ENCODE measurements at regions not wholly inside any gene's neighbourhood (a gene's known extent, or its start where the extent isn't known, plus 50 kb on each side); places are given as distances from the start of the nearest gene placed in this dataset.
"Not testable (repeated sequence)": the region's sequence is repeated elsewhere in the genome, so short reads cannot be mapped to it uniquely, and the experiment has no call there.

DNA sequence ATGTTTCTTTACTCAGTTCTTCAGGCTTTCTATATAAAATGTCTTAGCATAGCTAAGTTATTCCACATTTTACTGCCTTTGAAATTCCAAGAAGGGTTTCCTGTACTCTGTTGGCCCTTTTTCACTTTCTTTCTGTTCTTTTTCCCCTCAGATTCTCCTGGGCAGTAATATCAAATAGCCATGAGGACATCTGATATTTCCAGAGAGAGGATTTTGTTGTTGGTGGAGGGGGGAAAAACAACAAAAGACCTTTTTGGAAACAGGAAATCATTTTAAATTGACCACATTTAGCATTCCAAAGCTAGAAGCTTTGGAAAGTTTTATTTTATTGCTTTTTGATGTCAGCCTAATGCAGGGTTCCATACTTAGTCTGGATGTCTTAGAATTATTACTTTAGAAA is 445.4 kb downstream of the GJA1 start:
- no peaks in the 10 kb centered on the region for H3K9me3 Mint-ChIP-seq
- peaks cover 1% of the 10 kb centered on the region for H3K27me3 Mint-ChIP-seq
- no peaks in the 10 kb centered on the region for H3K4me1 Mint-ChIP-seq
- H3K36me3 Mint-ChIP-seq, result no peaks in the 10 kb centered on the region
- no peak overlapping the region for H3K27ac Mint-ChIP-seq
- no peak overlapping the region for H3K4me3 Mint-ChIP-seq

DNA sequence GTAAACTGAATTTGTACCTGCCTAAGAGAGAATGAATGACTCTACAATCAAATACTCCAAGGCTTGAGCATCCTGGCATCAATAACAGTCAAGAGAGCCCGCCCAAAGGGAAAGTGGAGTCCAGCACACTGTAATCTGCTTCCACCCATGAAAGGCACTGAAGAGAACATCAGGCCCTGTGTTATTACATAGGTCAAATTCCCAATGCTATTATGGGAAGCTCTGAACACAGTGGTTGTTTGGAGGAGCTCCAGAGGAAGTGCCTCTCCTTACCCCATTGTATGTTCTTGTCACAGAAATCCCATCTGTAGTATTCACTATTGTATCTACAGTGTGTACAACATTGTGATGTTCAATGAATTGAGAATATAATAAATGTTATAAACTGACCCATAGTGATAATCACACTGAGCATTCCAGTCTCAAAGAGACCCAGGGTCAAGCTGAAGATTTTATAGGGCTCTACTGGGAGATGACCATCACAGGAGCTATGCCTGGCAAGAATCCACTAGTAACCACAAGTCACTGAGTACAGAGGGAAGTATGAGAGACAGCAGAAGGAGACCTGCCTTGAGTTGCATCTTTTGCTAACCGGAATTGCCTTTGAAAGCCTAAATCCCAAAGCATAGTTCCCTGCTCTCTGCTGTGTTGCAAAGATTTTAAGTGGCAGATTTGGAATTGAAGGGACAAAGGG is 446.7 kb downstream of the GJA1 start:
- Mint-ChIP-seq H3K36me3 (no peaks in the 10 kb centered on the region), H3K4me3 (no peak overlapping the region), H3K27me3 (peaks cover 1% of the 10 kb centered on the region), H3K9me3 (no peaks in the 10 kb centered on the region), H3K27ac (no peak overlapping the region), H3K4me1 (no peaks in the 10 kb centered on the region)

DNA sequence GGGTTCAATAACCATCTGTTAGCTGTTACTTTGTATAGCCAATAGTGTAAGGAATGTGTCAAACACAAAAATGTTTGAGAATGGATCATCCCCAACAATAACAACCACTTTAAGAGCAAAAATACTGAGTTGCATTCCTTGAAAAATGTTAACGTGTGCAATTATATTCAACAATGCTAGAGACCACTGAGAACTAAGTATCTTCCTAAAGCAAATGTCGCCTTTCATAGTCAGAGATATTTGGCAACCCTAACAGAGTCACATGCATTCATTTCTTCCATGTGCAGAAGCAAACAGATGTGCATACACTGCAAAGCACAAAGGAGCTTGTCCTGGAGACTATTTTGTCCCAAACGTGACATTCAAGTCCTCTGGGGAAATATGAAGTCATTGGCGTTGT is 448.6 kb downstream of the GJA1 start:
- Mint-ChIP-seq H3K9me3 (no peaks in the 10 kb centered on the region), H3K27me3 (no peaks in the 10 kb centered on the region), H3K36me3 (no peaks in the 10 kb centered on the region), H3K4me3 (no peak overlapping the region), H3K4me1 (no peaks in the 10 kb centered on the region), H3K27ac (no peak overlapping the region)

DNA sequence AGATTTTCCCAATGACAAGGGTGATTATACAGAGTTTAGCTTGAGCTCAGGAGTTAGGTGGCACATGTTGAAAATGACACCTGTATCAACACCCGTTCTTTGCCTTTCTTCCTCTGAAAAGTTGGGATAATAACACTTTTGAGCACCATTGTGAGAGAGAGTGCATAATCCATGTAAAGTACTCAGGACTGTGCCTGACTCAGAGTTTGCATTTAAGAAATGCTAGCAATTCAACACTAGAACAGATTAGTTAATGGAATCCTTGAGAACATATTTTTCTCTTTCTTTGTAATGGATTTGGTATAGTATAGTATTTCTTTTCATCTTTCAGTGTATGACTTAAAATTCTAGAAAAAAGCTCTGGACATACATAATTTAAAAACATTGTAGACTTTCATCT is 449.2 kb downstream of the GJA1 start:
- no peaks in the 10 kb centered on the region for H3K36me3 Mint-ChIP-seq
- H3K27me3 Mint-ChIP-seq, result no peaks in the 10 kb centered on the region
- H3K27ac Mint-ChIP-seq, result no peak overlapping the region
- no peaks in the 10 kb centered on the region for H3K9me3 Mint-ChIP-seq
- no peak overlapping the region for H3K4me3 Mint-ChIP-seq
- no peaks in the 10 kb centered on the region for H3K4me1 Mint-ChIP-seq

DNA sequence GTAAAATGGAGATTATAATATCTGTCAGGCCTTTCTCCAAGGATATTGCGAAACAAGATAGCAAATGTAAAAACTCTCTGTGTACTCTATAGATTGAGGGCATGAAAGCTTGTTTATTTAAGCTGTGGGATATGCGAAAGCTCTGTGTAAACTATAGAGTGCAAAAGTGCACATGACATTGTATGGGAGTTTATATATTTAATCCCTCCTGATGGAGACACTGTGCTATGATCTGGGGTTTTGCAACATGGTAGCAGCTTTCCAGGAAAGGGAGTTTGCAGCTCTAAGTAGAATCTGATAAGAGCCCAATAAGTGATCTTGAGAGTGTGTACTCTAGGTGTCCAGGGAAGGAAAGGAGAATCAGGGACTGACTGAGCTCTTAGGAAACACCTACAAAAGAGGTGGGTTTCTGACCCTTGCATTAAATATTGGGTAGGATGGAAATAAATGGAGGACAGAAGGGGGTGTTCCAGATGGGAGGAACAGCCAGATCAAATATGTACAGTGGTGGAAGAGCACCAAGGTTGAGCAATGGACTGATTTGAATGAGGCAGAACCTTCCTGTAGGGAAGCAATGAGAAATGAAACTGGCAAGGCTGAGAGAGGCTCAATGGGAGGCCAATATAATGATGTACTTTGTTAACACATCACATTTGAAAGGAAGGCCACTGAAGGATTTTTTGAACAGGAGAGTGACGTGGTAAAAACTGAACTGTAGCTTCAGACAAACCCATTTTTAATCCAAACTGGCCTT is 450.1 kb downstream of the GJA1 start:
- no peaks in the 10 kb centered on the region for H3K4me1 Mint-ChIP-seq
- H3K27me3 Mint-ChIP-seq, result no peaks in the 10 kb centered on the region
- no peaks in the 10 kb centered on the region for H3K9me3 Mint-ChIP-seq
- H3K27ac Mint-ChIP-seq, result no peak overlapping the region
- H3K4me3 Mint-ChIP-seq, result no peak overlapping the region
- no peaks in the 10 kb centered on the region for H3K36me3 Mint-ChIP-seq

DNA sequence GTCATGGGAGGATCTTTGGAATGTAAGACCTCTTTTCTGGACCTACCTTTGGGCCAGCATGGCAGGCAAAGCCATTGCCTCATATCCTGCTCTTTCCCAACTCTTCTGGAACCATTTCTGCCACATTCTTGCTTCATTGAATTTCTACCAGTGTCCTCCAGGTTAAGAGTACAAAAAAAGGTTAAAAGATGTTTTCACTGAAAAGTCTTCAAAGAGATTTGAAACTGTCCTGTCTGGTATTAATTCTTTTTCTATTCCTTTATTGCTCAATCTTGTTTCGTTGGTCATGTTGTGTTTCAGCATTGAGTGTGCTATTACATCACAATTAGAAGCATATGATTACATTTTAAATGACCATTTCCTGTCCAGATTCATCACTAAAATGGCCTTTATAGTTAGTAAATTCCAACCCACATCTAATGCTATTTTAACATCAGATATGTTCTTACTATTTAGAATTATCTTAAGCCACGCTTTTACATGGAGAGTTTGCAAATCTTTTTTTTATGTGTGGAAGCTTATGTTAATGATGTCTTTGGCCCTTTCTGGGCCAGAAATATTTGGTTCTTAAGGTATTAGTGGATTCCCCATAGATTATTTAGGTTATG is 450.9 kb downstream of the GJA1 start:
- H3K27ac Mint-ChIP-seq, result no peak overlapping the region
- no peak overlapping the region for H3K4me3 Mint-ChIP-seq
- H3K36me3 Mint-ChIP-seq, result no peaks in the 10 kb centered on the region
- H3K27me3 Mint-ChIP-seq, result no peaks in the 10 kb centered on the region
- H3K4me1 Mint-ChIP-seq, result no peaks in the 10 kb centered on the region
- no peaks in the 10 kb centered on the region for H3K9me3 Mint-ChIP-seq

DNA sequence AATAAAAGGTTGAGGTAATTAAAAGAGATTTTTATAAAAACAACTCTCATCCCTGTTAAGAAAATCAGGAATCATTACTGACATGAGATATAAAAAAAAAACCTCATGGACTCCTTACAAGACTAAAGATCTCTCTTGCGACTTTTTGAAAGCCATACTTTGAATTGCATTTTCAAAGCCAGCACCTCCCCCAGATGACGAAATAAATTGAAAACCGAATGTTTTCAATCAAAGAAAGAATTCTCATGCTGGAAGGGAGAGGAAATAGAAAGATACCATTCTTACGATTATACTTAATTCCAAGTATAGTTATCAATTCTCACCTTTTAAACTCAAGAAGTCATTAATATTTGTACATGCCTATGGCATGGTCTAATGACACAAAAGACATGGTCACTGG is 452.3 kb downstream of the GJA1 start:
- no peaks in the 10 kb centered on the region for H3K27me3 Mint-ChIP-seq
- H3K9me3 Mint-ChIP-seq, result no peaks in the 10 kb centered on the region
- no peaks in the 10 kb centered on the region for H3K4me1 Mint-ChIP-seq
- no peak overlapping the region for H3K27ac Mint-ChIP-seq
- no peak overlapping the region for H3K4me3 Mint-ChIP-seq
- H3K36me3 Mint-ChIP-seq, result no peaks in the 10 kb centered on the region

DNA sequence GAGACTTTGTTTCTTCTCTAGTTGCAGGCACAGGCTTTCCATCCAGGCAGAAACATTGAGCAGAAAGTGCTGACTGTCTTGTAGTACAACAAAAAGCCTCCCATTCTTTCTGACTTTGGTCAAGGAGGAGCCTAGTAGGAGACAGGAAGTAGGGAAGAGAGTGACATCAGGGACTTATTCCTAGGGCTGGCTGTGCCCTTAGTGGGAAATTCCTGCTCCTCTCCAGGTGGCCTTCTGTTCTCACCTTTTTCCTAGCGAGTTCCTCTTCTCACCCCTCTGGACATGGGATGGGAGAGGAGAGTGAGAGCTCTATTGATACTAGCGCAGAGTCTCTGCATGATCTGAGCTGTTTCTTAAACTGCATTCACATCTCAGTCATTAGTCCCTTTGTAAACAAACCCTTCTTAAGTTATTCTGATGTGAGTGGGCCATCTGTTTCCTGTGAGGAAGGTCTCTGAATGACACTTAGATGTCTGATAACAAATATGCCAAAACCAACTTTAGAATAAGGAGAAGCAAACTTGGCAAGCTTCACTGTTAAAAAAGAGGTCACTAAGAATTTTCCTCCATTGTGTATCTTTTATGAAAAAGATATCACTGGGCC is 455.0 kb downstream of the GJA1 start:
- H3K36me3 Mint-ChIP-seq, result no peaks in the 10 kb centered on the region
- no peaks in the 10 kb centered on the region for H3K9me3 Mint-ChIP-seq
- no peak overlapping the region for H3K4me3 Mint-ChIP-seq
- H3K4me1 Mint-ChIP-seq, result no peaks in the 10 kb centered on the region
- no peak overlapping the region for H3K27ac Mint-ChIP-seq
- H3K27me3 Mint-ChIP-seq, result no peaks in the 10 kb centered on the region

DNA sequence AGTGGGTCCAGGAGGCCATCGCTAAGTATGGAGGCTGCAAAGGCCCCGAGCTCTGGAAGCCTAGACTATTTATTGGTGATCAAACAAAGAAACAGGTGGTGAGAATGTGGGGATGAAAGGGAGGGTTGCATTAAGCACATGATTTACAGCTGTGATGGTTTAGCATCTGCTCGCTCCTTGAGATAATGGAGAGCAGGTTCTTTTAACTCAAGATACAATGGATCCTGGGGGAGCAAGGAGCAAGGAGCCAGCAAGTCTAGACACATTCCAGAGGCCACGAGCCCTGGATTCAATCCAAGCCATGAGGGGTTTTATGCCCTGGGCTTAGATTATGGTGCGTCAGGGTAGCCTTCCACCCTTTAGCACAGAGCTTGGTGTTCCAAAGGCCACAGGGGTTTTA is 460.3 kb downstream of the GJA1 start:
- not testable (repeated sequence) for H3K4me1 Mint-ChIP-seq, H3K9me3 Mint-ChIP-seq, H3K27me3 Mint-ChIP-seq, H3K27ac Mint-ChIP-seq, H3K4me3 Mint-ChIP-seq, H3K36me3 Mint-ChIP-seq

- Mint-ChIP-seq H3K27me3 (no peaks in the 10 kb centered on the region), H3K4me1 (no peaks in the 10 kb centered on the region), H3K27ac (no peak overlapping the region), H3K4me3 (no peak overlapping the region), H3K9me3 (no peaks in the 10 kb centered on the region), H3K36me3 (no peaks in the 10 kb centered on the region)
Observed at GRCh38 chr6:121896363-121896762, 460.9 kb downstream of the GJA1 start.

DNA sequence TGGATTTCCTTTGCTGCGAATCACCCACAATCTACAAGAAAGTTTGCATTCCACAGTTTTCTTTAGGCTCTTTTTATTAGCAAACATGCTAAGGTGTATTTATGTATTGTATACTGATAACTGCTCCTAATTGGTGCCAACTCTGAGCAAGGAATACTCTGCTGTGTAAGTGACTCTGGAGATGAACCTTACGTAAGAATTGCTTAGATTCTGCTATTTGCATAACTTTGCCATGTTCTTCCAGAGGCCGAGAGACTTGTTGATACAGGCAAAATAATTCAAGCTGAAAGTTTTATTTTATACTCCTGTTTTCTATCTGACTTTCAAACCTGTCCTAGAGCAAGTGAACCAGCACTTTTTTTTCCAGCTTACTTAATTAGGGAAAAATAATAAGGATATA is 461.3 kb downstream of the GJA1 start:
- H3K9me3 Mint-ChIP-seq, result no peaks in the 10 kb centered on the region
- H3K36me3 Mint-ChIP-seq, result no peaks in the 10 kb centered on the region
- H3K4me1 Mint-ChIP-seq, result no peaks in the 10 kb centered on the region
- no peak overlapping the region for H3K27ac Mint-ChIP-seq
- no peak overlapping the region for H3K4me3 Mint-ChIP-seq
- H3K27me3 Mint-ChIP-seq, result no peaks in the 10 kb centered on the region

DNA sequence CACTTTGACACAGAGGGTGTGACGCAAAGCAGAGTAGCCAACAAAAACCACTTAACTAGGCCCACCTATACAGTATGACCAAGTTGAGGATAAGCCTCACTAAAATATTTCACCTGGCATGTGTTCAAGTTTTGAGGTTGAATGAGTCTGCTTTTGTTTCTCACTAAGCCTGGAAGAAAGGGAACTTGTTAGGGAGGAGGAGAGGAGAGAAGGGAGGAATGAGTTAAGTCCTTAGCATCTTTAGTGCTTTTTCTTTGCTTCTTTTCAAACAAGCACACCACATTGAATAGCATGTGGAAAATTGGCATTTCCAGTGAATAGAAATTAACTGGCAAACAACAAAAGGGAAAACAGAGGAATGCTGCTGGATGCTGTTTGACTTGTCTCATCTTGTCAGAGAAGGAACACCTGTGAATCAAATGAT is 461.9 kb downstream of the GJA1 start:
- H3K27me3 Mint-ChIP-seq, result no peaks in the 10 kb centered on the region
- no peak overlapping the region for H3K27ac Mint-ChIP-seq
- no peaks in the 10 kb centered on the region for H3K4me1 Mint-ChIP-seq
- H3K36me3 Mint-ChIP-seq, result no peaks in the 10 kb centered on the region
- no peaks in the 10 kb centered on the region for H3K9me3 Mint-ChIP-seq
- no peak overlapping the region for H3K4me3 Mint-ChIP-seq

DNA sequence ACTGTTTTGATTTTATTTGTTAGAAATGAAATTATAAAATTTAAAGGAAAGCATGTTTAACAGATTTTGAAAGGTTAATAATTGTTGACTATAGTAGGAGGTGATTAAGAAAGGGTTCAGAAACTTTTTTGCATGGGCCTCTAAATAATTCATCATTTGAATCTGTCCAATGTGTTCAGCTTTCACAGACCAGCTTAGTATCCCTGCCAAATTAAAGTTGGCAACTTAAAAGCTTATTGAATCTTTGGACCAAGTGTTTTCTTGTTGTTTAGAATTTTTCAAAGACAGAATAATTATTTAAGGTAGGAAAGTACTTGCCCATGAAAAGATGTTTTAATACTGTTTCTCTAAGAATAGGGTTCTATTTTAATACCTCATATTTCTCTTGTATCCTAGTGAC is 466.0 kb downstream of the GJA1 start:
- Mint-ChIP-seq H3K27me3 (no peaks in the 10 kb centered on the region), H3K4me1 (no peaks in the 10 kb centered on the region), H3K9me3 (no peaks in the 10 kb centered on the region), H3K27ac (no peak overlapping the region), H3K36me3 (no peaks in the 10 kb centered on the region), H3K4me3 (no peak overlapping the region)

DNA sequence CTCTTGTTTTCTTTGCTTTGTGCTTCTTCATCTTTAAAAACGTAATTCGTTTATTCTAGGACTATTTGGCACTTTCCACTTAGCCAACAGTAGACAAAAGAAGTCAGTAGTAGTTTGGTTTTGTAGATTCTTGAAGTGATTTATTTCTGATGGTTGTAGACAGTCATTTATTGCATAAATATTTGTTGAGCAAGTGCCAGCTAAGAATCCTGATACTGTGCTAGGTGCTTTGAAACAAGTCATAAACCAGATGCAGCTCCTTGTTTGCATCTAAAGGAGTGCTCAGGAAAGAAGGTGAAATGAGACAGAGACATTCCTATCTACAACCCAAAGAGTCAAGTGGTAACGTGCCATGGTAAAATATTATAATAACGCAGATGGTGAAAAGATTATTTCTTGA is 469.1 kb downstream of the GJA1 start:
- Mint-ChIP-seq H3K9me3 (no peaks in the 10 kb centered on the region), H3K4me1 (no peaks in the 10 kb centered on the region), H3K36me3 (no peaks in the 10 kb centered on the region), H3K27me3 (no peaks in the 10 kb centered on the region), H3K4me3 (no peak overlapping the region), H3K27ac (no peak overlapping the region)

- no peak overlapping the region for H3K4me3 Mint-ChIP-seq
- H3K27ac Mint-ChIP-seq, result no peak overlapping the region
- H3K4me1 Mint-ChIP-seq, result no peaks in the 10 kb centered on the region
- H3K9me3 Mint-ChIP-seq, result peaks cover 6% of the 10 kb centered on the region
- H3K36me3 Mint-ChIP-seq, result no peaks in the 10 kb centered on the region
- peaks cover 2% of the 10 kb centered on the region for H3K27me3 Mint-ChIP-seq
Observed at GRCh38 chr6:121912905-121913304, 477.5 kb downstream of the GJA1 start.

DNA sequence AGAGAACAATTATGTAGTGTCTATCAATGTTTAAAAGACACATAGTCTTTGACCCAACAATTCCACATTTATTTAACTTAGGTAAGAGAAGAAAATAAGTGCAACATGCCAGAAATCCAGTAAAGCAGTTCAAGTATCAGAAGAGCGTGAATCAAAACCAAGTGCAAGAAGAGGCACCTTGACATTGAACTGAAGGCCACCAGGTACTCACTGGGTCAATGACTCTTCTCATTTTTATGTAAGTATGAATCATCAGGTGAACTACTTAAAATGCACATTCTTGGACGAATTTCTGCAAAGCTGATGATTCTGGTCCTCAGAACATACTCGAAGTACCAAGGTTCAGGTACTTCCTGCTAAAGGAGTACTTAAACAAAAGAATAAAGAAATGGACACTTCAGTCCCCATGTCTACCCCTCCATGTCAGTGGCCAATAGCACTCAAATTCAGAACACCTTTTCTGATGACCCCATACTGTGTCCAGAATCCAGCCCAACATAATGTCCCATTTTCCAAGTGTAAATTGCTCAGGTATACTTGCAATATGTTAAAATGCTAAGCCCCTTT is 481.9 kb downstream of the GJA1 start:
- no peaks in the 10 kb centered on the region for H3K36me3 Mint-ChIP-seq
- H3K9me3 Mint-ChIP-seq, result no peaks in the 10 kb centered on the region
- no peak overlapping the region for H3K4me3 Mint-ChIP-seq
- H3K27me3 Mint-ChIP-seq, result peaks cover 2% of the 10 kb centered on the region
- H3K27ac Mint-ChIP-seq, result no peak overlapping the region
- H3K4me1 Mint-ChIP-seq, result no peaks in the 10 kb centered on the region

All from activated naive CD4-positive, alpha-beta T cell treated with anti-CD3 and anti-CD28 coated beads, Interleukin-2, amount 50 U/mL, for 24 hours (primary cell).